Endothelial cell of umbilical vein (primary cell): ENCODE measurements at regions not wholly inside any gene's neighbourhood (a gene's known extent, or its start where the extent isn't known, plus 50 kb on each side); places are given as distances from the start of the nearest gene placed in this dataset.

Experiments
- BruUV-seq: library from RNA; stranded (reverse); fragments of 400-500 nt; replicated peaks from 2 replicates; lab custom pipeline; 2021; lab: Mats Ljungman, UMichigan
- CTCF ChIA-PET: fragments of 300-600, 350-600 bp; sonication (Branson Sonifier 250); formaldehyde crosslinking; loops from one replicate; lab custom pipeline; 2021; ENCODE audit warnings: antibody characterized with exemption, inconsistent platforms; lab: Charles Lee
- POLR2A ChIA-PET: fragments of 300-600, 350-600 bp; sonication (Branson Sonifier 250); formaldehyde crosslinking; loops from one replicate; lab custom pipeline; 2021; ENCODE audit warnings: antibody characterized with exemption, inconsistent platforms; lab: Charles Lee
- DNase-seq: peaks from one replicate; pipeline ENCODE4 v3.0.0-alpha.2; 2011; ENCODE audit warnings: low read depth, low spot score
- FAIRE-seq: peaks from 2 replicates; lab custom pipeline; 2011; peaks lifted over from hg19 to GRCh38; lab: Jason Lieb, UNC
- H2AFZ ChIP-seq: 2 replicates; pipeline ENCODE4 v1.6.0; 2012; ENCODE audit warnings: low read depth, low read length, control low read depth, inconsistent platforms
- H3K27ac ChIP-seq: 2 replicates; pipeline ENCODE4 v1.5.1; 2011; ENCODE audit warnings: low read depth, mild to moderate bottlenecking, control low read depth, low read length, moderate library complexity; ENCODE audit not compliant: insufficient read depth
- H3K27me3 ChIP-seq, 2 experiments: 2 replicates each; pipeline versions ENCODE4 v1.6.0 to v1.6.1; 2011; ENCODE audit warnings: low read length in 2 of 2, mixed read lengths in 1 of 2; ENCODE audit not compliant: control insufficient read depth in 2 of 2, insufficient read depth in 2 of 2
- H3K36me3 ChIP-seq, 2 experiments: 2 replicates in 1 of 2; 3 replicates in 1 of 2; pipeline ENCODE4 v1.5.1; 2011; ENCODE audit warnings: low read length in 2 of 2, mild to moderate bottlenecking in 1 of 2, moderate library complexity in 1 of 2; ENCODE audit not compliant: control insufficient read depth in 2 of 2, insufficient read depth in 2 of 2; ENCODE audit errors: extremely low read depth in 1 of 2
- H3K4me1 ChIP-seq: 3 replicates; pipeline ENCODE4 v1.5.1; 2011; ENCODE audit warnings: mild to moderate bottlenecking, low read length; ENCODE audit not compliant: control insufficient read depth, insufficient read depth; ENCODE audit errors: extremely low read depth
- H3K4me2 ChIP-seq: 2 replicates; pipeline ENCODE4 v1.6.1; 2011; ENCODE audit warnings: low read length, control low read depth, mixed read lengths; ENCODE audit not compliant: insufficient read depth
- H3K4me3 ChIP-seq, 3 experiments: fragments of 200-600 bp in 1 of 3; sonication (generic), shearing (Covaris generic) in 1 of 3; replicated peaks in 1 of 3; 2 replicates each; pipeline ENCODE4 v1.5.1; 2011 to 2016; ENCODE audit warnings: control low read depth in 3 of 3, low read length in 3 of 3, mild to moderate bottlenecking in 2 of 3, inconsistent platforms in 1 of 3, low read depth in 1 of 3, moderate library complexity in 1 of 3; ENCODE audit not compliant: insufficient read depth in 1 of 3
- H3K79me2 ChIP-seq: 2 replicates; pipeline ENCODE4 v1.6.0; 2012; ENCODE audit warnings: low read length, inconsistent platforms; ENCODE audit not compliant: control insufficient read depth, insufficient read depth
- H3K9ac ChIP-seq: replicated peaks from 2 replicates; pipeline ENCODE3; 2011; ENCODE audit warnings: low read length, control low read depth; ENCODE audit not compliant: insufficient read depth; ENCODE audit errors: extremely low read depth
- H3K9me1 ChIP-seq: replicated peaks from 3 replicates; pipeline ENCODE4 v1.6.0; 2011; ENCODE audit warnings: mild to moderate bottlenecking, low read length; ENCODE audit not compliant: control insufficient read depth, insufficient read depth; ENCODE audit errors: extremely low read depth
- H3K9me3 ChIP-seq: replicated peaks from 2 replicates; pipeline ENCODE4 v1.5.1; 2012; ENCODE audit warnings: low read length, inconsistent platforms; ENCODE audit not compliant: control insufficient read depth, insufficient read depth
- H4K20me1 ChIP-seq: replicated peaks from 2 replicates; pipeline ENCODE3; 2011; ENCODE audit warnings: mild to moderate bottlenecking, low read length; ENCODE audit not compliant: control insufficient read depth, insufficient read depth; ENCODE audit errors: extremely low read depth
- CTCF ChIP-seq, 2 donors: IDR thresholded peaks; 1 replicate in 1 of 2; 2 replicates in 1 of 2; pipeline ENCODE4 v1.5.1; 2011; ENCODE audit warnings: low read length in 2 of 2, mild to moderate bottlenecking in 2 of 2, moderate library complexity in 2 of 2, control low read depth in 1 of 2, inconsistent platforms in 1 of 2, low read depth in 1 of 2; ENCODE audit not compliant: insufficient read depth in 1 of 2; ENCODE audit errors: extremely low read depth in 1 of 2
- EZH2 ChIP-seq: IDR thresholded peaks from 2 replicates; pipeline ENCODE4 v1.6.1; 2012; ENCODE audit warnings: borderline replicate concordance, low read depth, mild to moderate bottlenecking, moderate library complexity, low read length, inconsistent platforms; ENCODE audit not compliant: severe bottlenecking
- FOS ChIP-seq: IDR thresholded peaks from 2 replicates; pipeline ENCODE4 v1.6.1; 2011; ENCODE audit warnings: mild to moderate bottlenecking, low read length, moderate library complexity, borderline replicate concordance; ENCODE audit not compliant: insufficient read depth
- GATA2 ChIP-seq: IDR thresholded peaks from 2 replicates; pipeline ENCODE4 v1.7.0; 2011; ENCODE audit warnings: low read depth, mild to moderate bottlenecking, moderate library complexity, mixed read lengths, low read length; ENCODE audit not compliant: insufficient read length, insufficient read depth
- JUN ChIP-seq: IDR thresholded peaks from 2 replicates; pipeline ENCODE4 v1.6.1; 2011; ENCODE audit warnings: borderline replicate concordance, low read depth; ENCODE audit not compliant: insufficient read length, insufficient read depth
- MAX ChIP-seq: IDR thresholded peaks from 2 replicates; pipeline ENCODE4 v1.6.1; 2011; ENCODE audit not compliant: insufficient read depth, insufficient read length
- MYC ChIP-seq: IDR thresholded peaks from one replicate; pipeline ENCODE4 v1.6.1; 2011; ENCODE audit warnings: mild to moderate bottlenecking, low read depth, low read length
- POLR2A ChIP-seq: IDR thresholded peaks from 2 replicates; pipeline ENCODE4 v1.6.1; 2012; ENCODE audit warnings: low read depth, mild to moderate bottlenecking, control low read depth, low read length
- POLR2AphosphoS5 ChIP-seq: IDR thresholded peaks from 2 replicates; pipeline ENCODE4 v1.6.1; 2012; ENCODE audit warnings: low read depth, mild to moderate bottlenecking, control low read depth, low read length, moderate library complexity; ENCODE audit not compliant: insufficient read depth
- dilution Hi-C: fragments of 300-500 bp; cut with MboI; formaldehyde crosslinking; loops from one replicate; pipeline ENCODE4 v1.15.0; 2019; ENCODE audit warnings: low sequenced_read_pairs; ENCODE audit not compliant: extremely low pct_ligation_motif_present
- intact Hi-C: fragments of 100-400 bp; cut with micrococcal nuclease; formaldehyde crosslinking; loops from one replicate; pipeline ENCODE4 v1.10.0; 2022

- H3K36me3 ChIP-seq = no peaks in the 10 kb centered on the region
- H3K4me2 ChIP-seq = no peak overlapping the region
- no peak overlapping the region for H2AFZ ChIP-seq
- no peak for FAIRE-seq
- ChIA-PET POLR2A (no interaction called here), CTCF (interaction anchor here (1.3 kb wide), 1 partner anchor 9 kb away, joined by 4 read pairs; no protein-coding TSS in a partner anchor)
- H3K27ac ChIP-seq = no peak overlapping the region
- H3K4me3 ChIP-seq = no peak overlapping the region
- H3K9me1 ChIP-seq = no peaks in the 10 kb centered on the region
- H4K20me1 ChIP-seq = no peaks in the 10 kb centered on the region
- DNase-seq = no peak
- intact Hi-C loops = no loop called here
- no peaks in the 10 kb centered on the region for H3K27me3 ChIP-seq
- H3K9ac ChIP-seq = no peak overlapping the region
- H3K9me3 ChIP-seq = no peaks in the 10 kb centered on the region
- H3K79me2 ChIP-seq = no peaks in the 10 kb centered on the region
- dilution Hi-C loops = no loop called here
- no TSS peak for BruUV-seq
- no peak for TF ChIP-seq CTCF (IDR thresholded peaks at IDR 0.05; ENCODE audit: extremely low read depth in 1 of 2, insufficient read depth in 1 of 2, low read depth in 1 of 2, low read length in 2 of 2)
- TF ChIP-seq JUN = no peak
- no peak for TF ChIP-seq EZH2
- TF ChIP-seq GATA2 = no peak
- no peak for TF ChIP-seq MAX
- TF ChIP-seq POLR2AphosphoS5 = no peak
- no peak for TF ChIP-seq MYC
- TF ChIP-seq POLR2A = no peak
- no peak for TF ChIP-seq FOS
- no peaks in the 10 kb centered on the region for H3K4me1 ChIP-seq
Observed at GRCh38 chr6:21501815-21502214, 91.7 kb upstream of the SOX4 start.
